ENCODE measurements at regions not wholly inside any gene's neighbourhood (a gene's known extent, or its start where the extent isn't known, plus 50 kb on each side); places are given as distances from the start of the nearest gene placed in this dataset.

DNA sequence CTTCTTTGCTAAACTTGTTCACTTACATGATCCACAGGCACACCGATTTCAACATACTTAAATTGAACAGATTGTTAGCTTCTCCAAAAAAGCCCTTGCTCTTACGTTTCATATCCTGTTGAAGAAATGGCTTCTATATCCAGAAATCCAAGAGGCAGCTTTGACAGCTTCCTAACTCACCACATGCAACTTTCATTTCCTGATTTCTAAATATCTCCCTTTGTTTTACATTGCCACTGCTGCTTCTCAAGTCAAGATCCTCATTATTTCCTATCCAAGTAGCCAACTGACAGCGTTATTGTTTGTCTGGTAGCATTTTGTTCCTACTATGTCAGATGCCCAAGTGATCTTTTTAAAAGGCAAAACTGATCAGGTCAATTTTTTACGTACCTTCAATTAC lies 913.2 kb upstream of the TYRP1 start:
- TF ChIP-seq CTCF (conservative IDR thresholded peaks at IDR 0.05; ENCODE audit: low read length) (no peak), EZH2phosphoT487 (IDR thresholded peaks at IDR 0.05; ENCODE audit: borderline replicate concordance, low read depth, low read length) (no peak)

Measured in OCI-LY7 (cell line).